ENCODE measurements at regions not wholly inside any gene's neighbourhood (a gene's known extent, or its start where the extent isn't known, plus 50 kb on each side); places are given as distances from the start of the nearest gene placed in this dataset.

- H3K27ac ChIP-seq (ENCODE audit: low read length), result no peak overlapping the region
- no peaks in the 10 kb centered on the region for H3K4me1 ChIP-seq (ENCODE audit: control insufficient read depth, insufficient read depth, low read length)
- no peaks in the 10 kb centered on the region for H3K9me3 ChIP-seq (ENCODE audit: control insufficient read depth, low read depth, low read length)
- H3K27me3 ChIP-seq (ENCODE audit: control insufficient read depth, insufficient read depth, low read length), result no peaks in the 10 kb centered on the region
- no peaks in the 10 kb centered on the region for H3K36me3 ChIP-seq (ENCODE audit: control insufficient read depth, insufficient read depth, low read length)
- 100% methylated on average over 2 of the region's 2 CpGs for WGBS (ENCODE audit: insufficient coverage, low lambda C conversion rate)
- H3K4me3 ChIP-seq (ENCODE audit: low read length), result no peak overlapping the region
- no peak for DNase-seq
Observed at GRCh38 chr5:145244788-145245187, 590.4 kb downstream of the PRELID2 start.

GRCh38 chr5:145244251-145244650 lies 590.9 kb downstream of the PRELID2 start:
- WGBS (ENCODE audit: insufficient coverage, low lambda C conversion rate), result no CpG with 5 or more reads among the region's 4 CpGs
- H3K27me3 ChIP-seq (ENCODE audit: control insufficient read depth, insufficient read depth, low read length), result no peaks in the 10 kb centered on the region
- H3K4me1 ChIP-seq (ENCODE audit: control insufficient read depth, insufficient read depth, low read length), result no peaks in the 10 kb centered on the region
- no peak overlapping the region for H3K4me3 ChIP-seq (ENCODE audit: low read length)
- H3K9me3 ChIP-seq (ENCODE audit: control insufficient read depth, low read depth, low read length), result no peaks in the 10 kb centered on the region
- H3K27ac ChIP-seq (ENCODE audit: low read length), result no peak overlapping the region
- no peaks in the 10 kb centered on the region for H3K36me3 ChIP-seq (ENCODE audit: control insufficient read depth, insufficient read depth, low read length)
- no peak for DNase-seq

GRCh38 chr5:145243016-145243415 lies 592.1 kb downstream of the PRELID2 start:
- Histone ChIP-seq H3K4me3 (ENCODE audit: low read length) (no peak overlapping the region), H3K27ac (ENCODE audit: low read length) (no peak overlapping the region), H3K36me3 (ENCODE audit: control insufficient read depth, insufficient read depth, low read length) (no peaks in the 10 kb centered on the region), H3K9me3 (ENCODE audit: control insufficient read depth, low read depth, low read length) (no peaks in the 10 kb centered on the region), H3K4me1 (ENCODE audit: control insufficient read depth, insufficient read depth, low read length) (no peaks in the 10 kb centered on the region), H3K27me3 (ENCODE audit: control insufficient read depth, insufficient read depth, low read length) (no peaks in the 10 kb centered on the region)
- WGBS (ENCODE audit: insufficient coverage, low lambda C conversion rate), result 81% methylated on average over 2 of the region's 2 CpGs
- DNase-seq, result no peak

- Histone ChIP-seq H3K36me3 (ENCODE audit: control insufficient read depth, insufficient read depth, low read length) (no peaks in the 10 kb centered on the region), H3K4me3 (ENCODE audit: low read length) (no peak overlapping the region), H3K4me1 (ENCODE audit: control insufficient read depth, insufficient read depth, low read length) (no peaks in the 10 kb centered on the region), H3K27ac (ENCODE audit: low read length) (no peak overlapping the region), H3K27me3 (ENCODE audit: control insufficient read depth, insufficient read depth, low read length) (no peaks in the 10 kb centered on the region), H3K9me3 (ENCODE audit: control insufficient read depth, low read depth, low read length) (no peaks in the 10 kb centered on the region)
- no peak for DNase-seq
- no CpG with 5 or more reads among the region's 1 CpG for WGBS (ENCODE audit: insufficient coverage, low lambda C conversion rate)
Observed at GRCh38 chr5:145242551-145242950, 592.6 kb downstream of the PRELID2 start.

- H3K36me3 ChIP-seq (ENCODE audit: control insufficient read depth, insufficient read depth, low read length), result no peaks in the 10 kb centered on the region
- no CpG with 5 or more reads among the region's 3 CpGs for WGBS (ENCODE audit: insufficient coverage, low lambda C conversion rate)
- H3K4me3 ChIP-seq (ENCODE audit: low read length), result no peak overlapping the region
- H3K9me3 ChIP-seq (ENCODE audit: control insufficient read depth, low read depth, low read length), result no peaks in the 10 kb centered on the region
- H3K27ac ChIP-seq (ENCODE audit: low read length), result no peak overlapping the region
- H3K27me3 ChIP-seq (ENCODE audit: control insufficient read depth, insufficient read depth, low read length), result no peaks in the 10 kb centered on the region
- no peaks in the 10 kb centered on the region for H3K4me1 ChIP-seq (ENCODE audit: control insufficient read depth, insufficient read depth, low read length)
- DNase-seq, result peak; percentile 45 to 50
Observed at GRCh38 chr5:145237843-145238242, 597.3 kb downstream of the PRELID2 start.

GRCh38 chr5:145236983-145237382 lies 598.2 kb downstream of the PRELID2 start:
- no peaks in the 10 kb centered on the region for H3K4me1 ChIP-seq (ENCODE audit: control insufficient read depth, insufficient read depth, low read length)
- H3K27me3 ChIP-seq (ENCODE audit: control insufficient read depth, insufficient read depth, low read length), result no peaks in the 10 kb centered on the region
- H3K36me3 ChIP-seq (ENCODE audit: control insufficient read depth, insufficient read depth, low read length), result no peaks in the 10 kb centered on the region
- no peaks in the 10 kb centered on the region for H3K9me3 ChIP-seq (ENCODE audit: control insufficient read depth, low read depth, low read length)
- DNase-seq, result no peak
- H3K4me3 ChIP-seq (ENCODE audit: low read length), result no peak overlapping the region
- H3K27ac ChIP-seq (ENCODE audit: low read length), result no peak overlapping the region

GRCh38 chr5:145236127-145236526 lies 599.0 kb downstream of the PRELID2 start:
- no peaks in the 10 kb centered on the region for H3K36me3 ChIP-seq (ENCODE audit: control insufficient read depth, insufficient read depth, low read length)
- WGBS (ENCODE audit: insufficient coverage, low lambda C conversion rate), result no CpG with 5 or more reads among the region's 1 CpG
- DNase-seq, result no peak
- H3K4me1 ChIP-seq (ENCODE audit: control insufficient read depth, insufficient read depth, low read length), result no peaks in the 10 kb centered on the region
- H3K27ac ChIP-seq (ENCODE audit: low read length), result no peak overlapping the region
- H3K27me3 ChIP-seq (ENCODE audit: control insufficient read depth, insufficient read depth, low read length), result no peaks in the 10 kb centered on the region
- H3K4me3 ChIP-seq (ENCODE audit: low read length), result no peak overlapping the region
- no peaks in the 10 kb centered on the region for H3K9me3 ChIP-seq (ENCODE audit: control insufficient read depth, low read depth, low read length)

- no peaks in the 10 kb centered on the region for H3K9me3 ChIP-seq (ENCODE audit: control insufficient read depth, low read depth, low read length)
- H3K4me1 ChIP-seq (ENCODE audit: control insufficient read depth, insufficient read depth, low read length), result no peaks in the 10 kb centered on the region
- peak; percentile 65 to 82 for DNase-seq
- H3K36me3 ChIP-seq (ENCODE audit: control insufficient read depth, insufficient read depth, low read length), result no peaks in the 10 kb centered on the region
- WGBS (ENCODE audit: insufficient coverage, low lambda C conversion rate), result 80% methylated on average over 1 of the region's 3 CpGs
- no peaks in the 10 kb centered on the region for H3K27me3 ChIP-seq (ENCODE audit: control insufficient read depth, insufficient read depth, low read length)
- H3K4me3 ChIP-seq (ENCODE audit: low read length), result no peak overlapping the region
- H3K27ac ChIP-seq (ENCODE audit: low read length), result no peak overlapping the region
Observed at GRCh38 chr5:145233461-145233860, 601.7 kb downstream of the PRELID2 start.

- DNase-seq, result no peak
- no peak overlapping the region for H3K27ac ChIP-seq (ENCODE audit: low read length)
- no peaks in the 10 kb centered on the region for H3K4me1 ChIP-seq (ENCODE audit: control insufficient read depth, insufficient read depth, low read length)
- H3K36me3 ChIP-seq (ENCODE audit: control insufficient read depth, insufficient read depth, low read length), result no peaks in the 10 kb centered on the region
- H3K9me3 ChIP-seq (ENCODE audit: control insufficient read depth, low read depth, low read length), result no peaks in the 10 kb centered on the region
- no CpG with 5 or more reads among the region's 2 CpGs for WGBS (ENCODE audit: insufficient coverage, low lambda C conversion rate)
- H3K4me3 ChIP-seq (ENCODE audit: low read length), result no peak overlapping the region
- H3K27me3 ChIP-seq (ENCODE audit: control insufficient read depth, insufficient read depth, low read length), result no peaks in the 10 kb centered on the region
Observed at GRCh38 chr5:145230781-145231180, 604.4 kb downstream of the PRELID2 start.

GRCh38 chr5:145228564-145228963 lies 606.6 kb downstream of the PRELID2 start:
- no peak overlapping the region for H3K27ac ChIP-seq (ENCODE audit: low read length)
- no CpG with 5 or more reads among the region's 10 CpGs for WGBS (ENCODE audit: insufficient coverage, low lambda C conversion rate)
- H3K27me3 ChIP-seq (ENCODE audit: control insufficient read depth, insufficient read depth, low read length), result no peaks in the 10 kb centered on the region
- no peaks in the 10 kb centered on the region for H3K9me3 ChIP-seq (ENCODE audit: control insufficient read depth, low read depth, low read length)
- H3K36me3 ChIP-seq (ENCODE audit: control insufficient read depth, insufficient read depth, low read length), result no peaks in the 10 kb centered on the region
- H3K4me1 ChIP-seq (ENCODE audit: control insufficient read depth, insufficient read depth, low read length), result no peaks in the 10 kb centered on the region
- DNase-seq, result no peak
- H3K4me3 ChIP-seq (ENCODE audit: low read length), result no peak overlapping the region

- H3K27ac ChIP-seq (ENCODE audit: low read length), result no peak overlapping the region
- WGBS (ENCODE audit: insufficient coverage, low lambda C conversion rate), result no CpG with 5 or more reads among the region's 2 CpGs
- H3K9me3 ChIP-seq (ENCODE audit: control insufficient read depth, low read depth, low read length), result no peaks in the 10 kb centered on the region
- no peaks in the 10 kb centered on the region for H3K36me3 ChIP-seq (ENCODE audit: control insufficient read depth, insufficient read depth, low read length)
- no peak overlapping the region for H3K4me3 ChIP-seq (ENCODE audit: low read length)
- no peaks in the 10 kb centered on the region for H3K27me3 ChIP-seq (ENCODE audit: control insufficient read depth, insufficient read depth, low read length)
- no peak for DNase-seq
- H3K4me1 ChIP-seq (ENCODE audit: control insufficient read depth, insufficient read depth, low read length), result no peaks in the 10 kb centered on the region
Observed at GRCh38 chr5:145227881-145228280, 607.3 kb downstream of the PRELID2 start.
